ENCODE measurements at regions not wholly inside any gene's neighbourhood (a gene's known extent, or its start where the extent isn't known, plus 50 kb on each side); places are given as distances from the start of the nearest gene placed in this dataset.
A peak's percentile ranks its signal among the peaks of the same experiment; 100 is the strongest.

- no peak overlapping the region for H3K27ac ChIP-seq (ENCODE audit: low read depth)
- 74% methylated on average over 4 of the region's 4 CpGs for WGBS
- no peak for DNase-seq (ENCODE audit: extremely low spot score)
- no peaks in the 10 kb centered on the region for H3K4me1 ChIP-seq (ENCODE audit: insufficient read depth)
- no peaks in the 10 kb centered on the region for H3K36me3 ChIP-seq (ENCODE audit: insufficient read depth)
- no peak overlapping the region for H3K4me3 ChIP-seq (ENCODE audit: low read depth, low read length)
Observed at GRCh38 chr10:111709603-111710002, 474.0 kb downstream of the GPAM start.

GRCh38 chr10:111716032-111716431 lies 467.5 kb downstream of the GPAM start:
- Histone ChIP-seq H3K27ac (ENCODE audit: low read depth) (no peak overlapping the region), H3K4me3 (ENCODE audit: low read depth, low read length) (no peak overlapping the region), H3K36me3 (ENCODE audit: insufficient read depth) (no peaks in the 10 kb centered on the region), H3K4me1 (ENCODE audit: insufficient read depth) (no peaks in the 10 kb centered on the region)
- no peak for DNase-seq (ENCODE audit: extremely low spot score)

GRCh38 chr10:111724121-111724520 lies 459.4 kb downstream of the GPAM start:
- DNase-seq (ENCODE audit: extremely low spot score): no peak
- Histone ChIP-seq H3K4me3 (ENCODE audit: low read depth, low read length) (no peak overlapping the region), H3K27ac (ENCODE audit: low read depth) (no peak overlapping the region), H3K36me3 (ENCODE audit: insufficient read depth) (no peaks in the 10 kb centered on the region), H3K4me1 (ENCODE audit: insufficient read depth) (no peaks in the 10 kb centered on the region)
- WGBS: 78% methylated on average over 1 of the region's 1 CpG

- Histone ChIP-seq H3K27ac (ENCODE audit: low read depth) (no peak overlapping the region), H3K36me3 (ENCODE audit: insufficient read depth) (no peaks in the 10 kb centered on the region), H3K4me1 (ENCODE audit: insufficient read depth) (no peaks in the 10 kb centered on the region), H3K4me3 (ENCODE audit: low read depth, low read length) (no peak overlapping the region)
- DNase-seq (ENCODE audit: extremely low spot score): no peak
Observed at GRCh38 chr10:111725050-111725449, 458.5 kb downstream of the GPAM start.

- WGBS: 83% methylated on average over 1 of the region's 1 CpG
- DNase-seq (ENCODE audit: extremely low spot score): no peak
- Histone ChIP-seq H3K4me3 (ENCODE audit: low read depth, low read length) (no peak overlapping the region), H3K27ac (ENCODE audit: low read depth) (no peak overlapping the region), H3K4me1 (ENCODE audit: insufficient read depth) (no peaks in the 10 kb centered on the region), H3K36me3 (ENCODE audit: insufficient read depth) (no peaks in the 10 kb centered on the region)
Observed at GRCh38 chr10:111732166-111732785, 451.3 kb downstream of the GPAM start.

- Histone ChIP-seq H3K27ac (ENCODE audit: low read depth) (no peak overlapping the region), H3K4me3 (ENCODE audit: low read depth, low read length) (no peak overlapping the region), H3K4me1 (ENCODE audit: insufficient read depth) (no peaks in the 10 kb centered on the region), H3K36me3 (ENCODE audit: insufficient read depth) (no peaks in the 10 kb centered on the region)
- no peak for DNase-seq (ENCODE audit: extremely low spot score)
- WGBS: 38% methylated on average over 6 of the region's 6 CpGs
Observed at GRCh38 chr10:111739125-111739873, 444.3 kb downstream of the GPAM start.

- no peak for DNase-seq (ENCODE audit: extremely low spot score)
- 61% methylated on average over 1 of the region's 1 CpG for WGBS
- Histone ChIP-seq H3K36me3 (ENCODE audit: insufficient read depth) (no peaks in the 10 kb centered on the region), H3K4me1 (ENCODE audit: insufficient read depth) (no peaks in the 10 kb centered on the region), H3K4me3 (ENCODE audit: low read depth, low read length) (no peak overlapping the region), H3K27ac (ENCODE audit: low read depth) (no peak overlapping the region)
Observed at GRCh38 chr10:111739874-111740139, 443.8 kb downstream of the GPAM start.

- H3K36me3 ChIP-seq (ENCODE audit: insufficient read depth): no peaks in the 10 kb centered on the region
- no peak overlapping the region for H3K4me3 ChIP-seq (ENCODE audit: low read depth, low read length)
- H3K4me1 ChIP-seq (ENCODE audit: insufficient read depth): no peaks in the 10 kb centered on the region
- peak; percentile 29 for DNase-seq (ENCODE audit: extremely low spot score)
- 48% methylated on average over 2 of the region's 2 CpGs for WGBS
- H3K27ac ChIP-seq (ENCODE audit: low read depth): no peak overlapping the region
Observed at GRCh38 chr10:111745982-111746381, 437.6 kb downstream of the GPAM start.

GRCh38 chr10:111747751-111748150 lies 435.8 kb downstream of the GPAM start:
- no peak for DNase-seq (ENCODE audit: extremely low spot score)
- Histone ChIP-seq H3K36me3 (ENCODE audit: insufficient read depth) (no peaks in the 10 kb centered on the region), H3K4me1 (ENCODE audit: insufficient read depth) (no peaks in the 10 kb centered on the region), H3K27ac (ENCODE audit: low read depth) (no peak overlapping the region), H3K4me3 (ENCODE audit: low read depth, low read length) (no peak overlapping the region)
- WGBS: 31% methylated on average over 1 of the region's 1 CpG

- no peak overlapping the region for H3K27ac ChIP-seq (ENCODE audit: low read depth)
- no peaks in the 10 kb centered on the region for H3K36me3 ChIP-seq (ENCODE audit: insufficient read depth)
- H3K4me3 ChIP-seq (ENCODE audit: low read depth, low read length): no peak overlapping the region
- H3K4me1 ChIP-seq (ENCODE audit: insufficient read depth): no peaks in the 10 kb centered on the region
- no peak for DNase-seq (ENCODE audit: extremely low spot score)
- 82% methylated on average over 2 of the region's 2 CpGs for WGBS
Observed at GRCh38 chr10:111748184-111748583, 435.4 kb downstream of the GPAM start.

GRCh38 chr10:111750165-111750849 lies 433.3 kb downstream of the GPAM start:
- WGBS: 46% methylated on average over 2 of the region's 2 CpGs
- Histone ChIP-seq H3K4me3 (ENCODE audit: low read depth, low read length) (no peak overlapping the region), H3K4me1 (ENCODE audit: insufficient read depth) (no peaks in the 10 kb centered on the region), H3K27ac (ENCODE audit: low read depth) (no peak overlapping the region), H3K36me3 (ENCODE audit: insufficient read depth) (no peaks in the 10 kb centered on the region)
- no peak for DNase-seq (ENCODE audit: extremely low spot score)

- H3K4me1 ChIP-seq (ENCODE audit: insufficient read depth): no peaks in the 10 kb centered on the region
- no peak overlapping the region for H3K27ac ChIP-seq (ENCODE audit: low read depth)
- 31% methylated on average over 14 of the region's 14 CpGs for WGBS
- DNase-seq (ENCODE audit: extremely low spot score): no peak
- H3K36me3 ChIP-seq (ENCODE audit: insufficient read depth): no peaks in the 10 kb centered on the region
- H3K4me3 ChIP-seq (ENCODE audit: low read depth, low read length): no peak overlapping the region
Observed at GRCh38 chr10:111756217-111757061, 427.1 kb downstream of the GPAM start.

- DNase-seq (ENCODE audit: extremely low spot score): no peak
- Histone ChIP-seq H3K4me3 (ENCODE audit: low read depth, low read length) (no peak overlapping the region), H3K27ac (ENCODE audit: low read depth) (no peak overlapping the region), H3K4me1 (ENCODE audit: insufficient read depth) (no peaks in the 10 kb centered on the region), H3K36me3 (ENCODE audit: insufficient read depth) (no peaks in the 10 kb centered on the region)
- WGBS: 84% methylated on average over 3 of the region's 3 CpGs
Observed at GRCh38 chr10:111758593-111758992, 425.0 kb downstream of the GPAM start.

GRCh38 chr10:111762114-111762513 lies 421.5 kb downstream of the GPAM start:
- no peak overlapping the region for H3K27ac ChIP-seq (ENCODE audit: low read depth)

More at GRCh38 chr10:111762114-111762513, 421.5 kb downstream of the GPAM start:
- no peaks in the 10 kb centered on the region for H3K4me1 ChIP-seq (ENCODE audit: insufficient read depth)
- DNase-seq (ENCODE audit: extremely low spot score): no peak
- no peak overlapping the region for H3K4me3 ChIP-seq (ENCODE audit: low read depth, low read length)
- no peaks in the 10 kb centered on the region for H3K36me3 ChIP-seq (ENCODE audit: insufficient read depth)
- WGBS: 92% methylated on average over 4 of the region's 4 CpGs
